GM12875 (cell line): ENCODE measurements at regions not wholly inside any gene's neighbourhood (a gene's known extent, or its start where the extent isn't known, plus 50 kb on each side); places are given as distances from the start of the nearest gene placed in this dataset.
"Not testable (repeated sequence)": the region's sequence is repeated elsewhere in the genome, so short reads cannot be mapped to it uniquely, and the experiment has no call there.

Experiments used
- H3K4me3 ChIP-seq: one replicate; pipeline ENCODE4 v1.5.1; 2011; ENCODE audit warnings: low read depth, low read length, control low read depth
- CTCF ChIP-seq: IDR thresholded peaks from 2 replicates; pipeline ENCODE4 v1.5.1; 2011; ENCODE audit warnings: low read depth, mild to moderate bottlenecking, control low read depth, inconsistent platforms, low read length, moderate library complexity, borderline replicate concordance; ENCODE audit not compliant: insufficient read depth

GRCh38 chr13:67518785-67519184, 288.6 kb upstream of the PCDH9 start:
- no peak overlapping the region for H3K4me3 ChIP-seq
- TF ChIP-seq CTCF, result no peak

GRCh38 chr13:67515895-67516294, 285.8 kb upstream of the PCDH9 start:
- no peak overlapping the region for H3K4me3 ChIP-seq
- TF ChIP-seq CTCF, result no peak

GRCh38 chr13:67509018-67509417, 278.9 kb upstream of the PCDH9 start:
- TF ChIP-seq CTCF, result no peak
- no peak overlapping the region for H3K4me3 ChIP-seq

- not testable (repeated sequence) for H3K4me3 ChIP-seq
Measured at GRCh38 chr13:67508275-67508674, 278.1 kb upstream of the PCDH9 start.

GRCh38 chr13:67506407-67506806, 276.3 kb upstream of the PCDH9 start:
- no peak for TF ChIP-seq CTCF

GRCh38 chr13:67505376-67505775, 275.2 kb upstream of the PCDH9 start:
- TF ChIP-seq CTCF, result no peak
- H3K4me3 ChIP-seq, result no peak overlapping the region

More at GRCh38 chr13:67506407-67506806, 276.3 kb upstream of the PCDH9 start:
- no peak overlapping the region for H3K4me3 ChIP-seq

- TF ChIP-seq CTCF, result no peak
- H3K4me3 ChIP-seq, result no peak overlapping the region
Measured at GRCh38 chr13:67498948-67499347, 268.8 kb upstream of the PCDH9 start.

GRCh38 chr13:67493835-67494234, 263.7 kb upstream of the PCDH9 start:
- H3K4me3 ChIP-seq, result no peak overlapping the region
- TF ChIP-seq CTCF, result no peak
